GM18867 (cell line): ENCODE measurements at regions not wholly inside any gene's neighbourhood (a gene's known extent, or its start where the extent isn't known, plus 50 kb on each side); places are given as distances from the start of the nearest gene placed in this dataset.
"Not testable (repeated sequence)": the region's sequence is repeated elsewhere in the genome, so short reads cannot be mapped to it uniquely, and the experiment has no call there.

ENCODE experiments used
- ATAC-seq: cut with Tn5 transposase; IDR thresholded peaks from one replicate; pipeline ENCODE4 v1.9.1; 2021; ENCODE audit warnings: mild to moderate bottlenecking, moderate library complexity; ENCODE audit not compliant: unreplicated experiment

GRCh38 chr3:163504974-163505373 is 1573.3 kb downstream of the SI start:
- no peak for ATAC-seq

- not testable (repeated sequence) for ATAC-seq
Measured at GRCh38 chr3:163499736-163500219, 1578.5 kb downstream of the SI start.

GRCh38 chr3:163498842-163499735 is 1579.2 kb downstream of the SI start:
- not testable (repeated sequence) for ATAC-seq

- no peak for ATAC-seq
Measured at GRCh38 chr3:163491714-163492113, 1586.6 kb downstream of the SI start.

- peak; percentile 85 for ATAC-seq
Measured at GRCh38 chr3:163490119-163490518, 1588.2 kb downstream of the SI start.

- ATAC-seq: no peak
Measured at GRCh38 chr3:163482695-163483094, 1595.6 kb downstream of the SI start.

GRCh38 chr3:163481738-163482137 is 1596.6 kb downstream of the SI start:
- ATAC-seq: no peak

- no peak for ATAC-seq
Measured at GRCh38 chr3:163476179-163476578, 1602.1 kb downstream of the SI start.

GRCh38 chr3:163474766-163475165 is 1603.5 kb downstream of the SI start:
- ATAC-seq: no peak

GRCh38 chr3:163468531-163469335 is 1609.6 kb downstream of the SI start:
- no peak for ATAC-seq

- ATAC-seq: no peak
Measured at GRCh38 chr3:163462446-163462845, 1615.8 kb downstream of the SI start.

- ATAC-seq: no peak
Measured at GRCh38 chr3:163450698-163451097, 1627.6 kb downstream of the SI start.

- no peak for ATAC-seq
Measured at GRCh38 chr3:163438760-163439159, 1639.5 kb downstream of the SI start.

- no peak for ATAC-seq
Measured at GRCh38 chr3:163422671-163423070, 1655.6 kb downstream of the SI start.

GRCh38 chr3:163391407-163392181 is 1686.7 kb downstream of the SI start:
- ATAC-seq: no peak

GRCh38 chr3:163384383-163384782 is 1693.9 kb downstream of the SI start:
- no peak for ATAC-seq

- ATAC-seq: no peak
Measured at GRCh38 chr3:163382183-163382582, 1696.1 kb downstream of the SI start.

- ATAC-seq: no peak
Measured at GRCh38 chr3:163368168-163368567, 1710.1 kb downstream of the SI start.

- ATAC-seq: no peak
Measured at GRCh38 chr3:163364717-163365116, 1713.6 kb downstream of the SI start.

- ATAC-seq: no peak
Measured at GRCh38 chr3:163362151-163362550, 1716.1 kb downstream of the SI start.

- ATAC-seq: not testable (repeated sequence)
Measured at GRCh38 chr3:163361357-163361878, 1716.9 kb downstream of the SI start.
